ENCODE measurements at regions not wholly inside any gene's neighbourhood (a gene's known extent, or its start where the extent isn't known, plus 50 kb on each side); places are given as distances from the start of the nearest gene placed in this dataset.
"Not testable (repeated sequence)": the region's sequence is repeated elsewhere in the genome, so short reads cannot be mapped to it uniquely, and the experiment has no call there.

GRCh38 chr17:72365857-72366414 lies 245.1 kb downstream of the SOX9 start:
- no peak for DNase-seq (ENCODE audit: low read depth in 2 of 2)

GRCh38 chr17:72366626-72367025 lies 245.8 kb downstream of the SOX9 start:
- DNase-seq (ENCODE audit: low read depth in 2 of 2): no peak

- DNase-seq (ENCODE audit: low read depth in 2 of 2): no peak
Observed at GRCh38 chr17:72368191-72368590, 247.4 kb downstream of the SOX9 start.

GRCh38 chr17:72369366-72369765 lies 248.5 kb downstream of the SOX9 start:
- DNase-seq (ENCODE audit: low read depth in 2 of 2): no peak

GRCh38 chr17:72370819-72371218 lies 250.0 kb downstream of the SOX9 start:
- DNase-seq (ENCODE audit: low read depth in 2 of 2): no peak

- DNase-seq (ENCODE audit: low read depth in 2 of 2): no peak
Observed at GRCh38 chr17:72372185-72372584, 251.4 kb downstream of the SOX9 start.

- DNase-seq (ENCODE audit: low read depth in 2 of 2): no peak
Observed at GRCh38 chr17:72373910-72374741, 253.3 kb downstream of the SOX9 start.

- no peak for DNase-seq (ENCODE audit: low read depth in 2 of 2)
Observed at GRCh38 chr17:72376526-72377345, 255.9 kb downstream of the SOX9 start.

GRCh38 chr17:72378414-72379390 lies 257.9 kb downstream of the SOX9 start:
- DNase-seq (ENCODE audit: low read depth in 2 of 2): no peak

- DNase-seq (ENCODE audit: low read depth in 2 of 2): no peak
Observed at GRCh38 chr17:72379516-72379915, 258.7 kb downstream of the SOX9 start.

GRCh38 chr17:72380120-72380519 lies 259.3 kb downstream of the SOX9 start:
- DNase-seq (ENCODE audit: low read depth in 2 of 2): no peak

GRCh38 chr17:72380737-72381136 lies 259.9 kb downstream of the SOX9 start:
- no peak for DNase-seq (ENCODE audit: low read depth in 2 of 2)

GRCh38 chr17:72381597-72382397 lies 261.0 kb downstream of the SOX9 start:
- DNase-seq (ENCODE audit: low read depth in 2 of 2): no peak

GRCh38 chr17:72382971-72383722 lies 262.3 kb downstream of the SOX9 start:
- DNase-seq (ENCODE audit: low read depth in 2 of 2): no peak

GRCh38 chr17:72385475-72385874 lies 264.7 kb downstream of the SOX9 start:
- DNase-seq (ENCODE audit: low read depth in 2 of 2): no peak

GRCh38 chr17:72386173-72386572 lies 265.4 kb downstream of the SOX9 start:
- not testable (repeated sequence) for DNase-seq (ENCODE audit: low read depth in 2 of 2)

- DNase-seq (ENCODE audit: low read depth in 2 of 2): no peak
Observed at GRCh38 chr17:72386619-72387237, 265.9 kb downstream of the SOX9 start.

GRCh38 chr17:72387487-72387886 lies 266.7 kb downstream of the SOX9 start:
- DNase-seq (ENCODE audit: low read depth in 2 of 2): no peak

GRCh38 chr17:72387969-72388368 lies 267.1 kb downstream of the SOX9 start:
- no peak for DNase-seq (ENCODE audit: low read depth in 2 of 2)
